ENCODE measurements at regions not wholly inside any gene's neighbourhood (a gene's known extent, or its start where the extent isn't known, plus 50 kb on each side); places are given as distances from the start of the nearest gene placed in this dataset.

DNA sequence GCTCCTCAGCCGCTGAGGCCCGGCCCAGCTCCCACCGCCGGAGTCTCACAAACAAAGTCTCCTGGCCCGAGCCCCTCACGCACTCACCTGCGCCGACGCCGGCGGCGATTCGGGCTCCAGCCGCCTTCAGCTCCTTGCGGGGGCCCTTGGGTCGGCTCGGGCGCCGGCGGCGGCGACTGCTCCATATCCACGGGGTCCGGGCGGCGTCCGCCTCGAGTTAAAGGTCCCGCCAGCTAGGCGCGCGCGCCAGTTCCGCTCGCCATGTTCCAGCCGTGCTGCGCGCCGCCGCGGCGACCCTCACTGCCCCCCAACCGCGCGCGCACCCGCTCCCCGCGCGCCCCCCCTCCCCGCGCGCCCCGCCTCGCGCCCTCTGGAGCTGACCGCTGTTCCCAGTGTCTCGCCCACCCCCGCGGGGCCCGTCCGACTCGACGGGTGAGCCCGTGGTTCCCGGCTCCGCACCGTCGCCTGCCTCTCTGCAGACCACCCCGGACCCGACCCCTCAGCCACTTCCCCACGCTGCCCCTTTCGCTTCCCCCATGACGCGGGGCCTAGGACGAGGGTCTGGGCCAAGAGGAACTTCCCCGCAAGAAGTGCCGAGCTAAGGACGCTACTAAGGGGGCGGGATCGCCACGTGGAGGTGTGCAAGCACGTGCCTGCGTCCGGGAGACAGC, 396.1 kb downstream of the ZNF33B start:
- TF ChIP-seq, protein P1, sequence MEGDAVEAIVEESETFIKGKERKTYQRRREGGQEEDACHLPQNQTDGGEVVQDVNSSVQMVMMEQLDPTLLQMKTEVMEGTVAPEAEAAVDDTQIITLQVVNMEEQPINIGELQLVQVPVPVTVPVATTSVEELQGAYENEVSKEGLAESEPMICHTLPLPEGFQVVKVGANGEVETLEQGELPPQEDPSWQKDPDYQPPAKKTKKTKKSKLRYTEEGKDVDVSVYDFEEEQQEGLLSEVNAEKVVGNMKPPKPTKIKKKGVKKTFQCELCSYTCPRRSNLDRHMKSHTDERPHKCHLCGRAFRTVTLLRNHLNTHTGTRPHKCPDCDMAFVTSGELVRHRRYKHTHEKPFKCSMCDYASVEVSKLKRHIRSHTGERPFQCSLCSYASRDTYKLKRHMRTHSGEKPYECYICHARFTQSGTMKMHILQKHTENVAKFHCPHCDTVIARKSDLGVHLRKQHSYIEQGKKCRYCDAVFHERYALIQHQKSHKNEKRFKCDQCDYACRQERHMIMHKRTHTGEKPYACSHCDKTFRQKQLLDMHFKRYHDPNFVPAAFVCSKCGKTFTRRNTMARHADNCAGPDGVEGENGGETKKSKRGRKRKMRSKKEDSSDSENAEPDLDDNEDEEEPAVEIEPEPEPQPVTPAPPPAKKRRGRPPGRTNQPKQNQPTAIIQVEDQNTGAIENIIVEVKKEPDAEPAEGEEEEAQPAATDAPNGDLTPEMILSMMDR (IDR thresholded peaks at IDR 0.05): no peak
- no peak for TF ChIP-seq POLR2A (IDR thresholded peaks at IDR 0.05)

Measured in right lobe of liver (tissue), 4 donors.